RWPE2 (cell line): ENCODE measurements at regions not wholly inside any gene's neighbourhood (a gene's known extent, or its start where the extent isn't known, plus 50 kb on each side); places are given as distances from the start of the nearest gene placed in this dataset.

Experiments
- ATAC-seq: fragments of 200-7000 bp; cut with Tn5 transposase; 3 replicates; pipeline ENCODE4 v1.9.1; 2021; ENCODE audit warnings: low read depth
- DNase-seq: peaks from one replicate; pipeline ENCODE4 v3.0.0-alpha.2; 2020; ENCODE audit warnings: low spot score
- H3K27ac ChIP-seq: fragments of 450-650 bp; 2 replicates; pipeline ENCODE4 v1.5.1; 2017; ENCODE audit warnings: mild to moderate bottlenecking; ENCODE audit not compliant: poor library complexity, severe bottlenecking
- H3K27me3 ChIP-seq: fragments of 250-450 bp; sonication (Bioruptor Pico); 2 replicates; pipeline ENCODE4 v1.5.1; 2021; ENCODE audit warnings: mild to moderate bottlenecking, moderate library complexity; ENCODE audit not compliant: insufficient read depth, poor library complexity, severe bottlenecking
- H3K36me3 ChIP-seq: fragments of 250-450 bp; sonication (Bioruptor Pico); 2 replicates; pipeline ENCODE4 v1.5.1; 2020; ENCODE audit warnings: low read depth, mild to moderate bottlenecking, moderate library complexity
- H3K4me1 ChIP-seq: fragments of 250-450 bp; sonication (Bioruptor Pico); 2 replicates; pipeline ENCODE4 v1.5.1; 2021; ENCODE audit warnings: mild to moderate bottlenecking, moderate library complexity; ENCODE audit not compliant: insufficient read depth, poor library complexity, severe bottlenecking
- H3K4me3 ChIP-seq: fragments of 250-450 bp; sonication (Bioruptor Pico); 2 replicates; pipeline ENCODE4 v1.5.1; 2021; ENCODE audit warnings: mild to moderate bottlenecking, moderate library complexity; ENCODE audit not compliant: severe bottlenecking
- H3K9me3 ChIP-seq: fragments of 250-450 bp; sonication (Bioruptor Pico); 2 replicates; pipeline ENCODE4 v1.5.1; 2021; ENCODE audit warnings: mild to moderate bottlenecking, moderate library complexity; ENCODE audit not compliant: severe bottlenecking
- CTCF ChIP-seq: fragments of 450-650 bp; IDR thresholded peaks from one replicate; pipeline ENCODE4 v1.5.1; 2017; ENCODE audit warnings: mild to moderate bottlenecking, moderate library complexity; ENCODE audit not compliant: poor library complexity, severe bottlenecking

GRCh38 chr13:107881362-107881761 is 334.0 kb downstream of the LIG4 start:
- TF ChIP-seq CTCF, result no peak
- DNase-seq, result no peak
- H3K4me1 ChIP-seq, result no peaks in the 10 kb centered on the region
- no peak overlapping the region for H3K27ac ChIP-seq
- ATAC-seq, result peak; percentile 65
- H3K9me3 ChIP-seq, result peaks cover 16% of the 10 kb centered on the region
- no peaks in the 10 kb centered on the region for H3K27me3 ChIP-seq
- no peak overlapping the region for H3K4me3 ChIP-seq
- no peaks in the 10 kb centered on the region for H3K36me3 ChIP-seq

GRCh38 chr13:107874456-107874855 is 340.9 kb downstream of the LIG4 start:
- no peak for DNase-seq
- no peak for TF ChIP-seq CTCF
- peaks cover 15% of the 10 kb centered on the region for H3K27me3 ChIP-seq

GRCh38 chr13:107873926-107874325 is 341.4 kb downstream of the LIG4 start:
- Histone ChIP-seq H3K27ac (no peak overlapping the region), H3K36me3 (no peaks in the 10 kb centered on the region), H3K4me3 (no peak overlapping the region), H3K9me3 (peaks cover 5% of the 10 kb centered on the region), H3K4me1 (no peaks in the 10 kb centered on the region), H3K27me3 (peaks cover 20% of the 10 kb centered on the region)
- TF ChIP-seq CTCF, result no peak
- no peak for ATAC-seq
- DNase-seq, result no peak

More at GRCh38 chr13:107874456-107874855, 340.9 kb downstream of the LIG4 start:
- H3K36me3 ChIP-seq, result no peaks in the 10 kb centered on the region
- no peak for ATAC-seq
- no peak overlapping the region for H3K27ac ChIP-seq
- peaks cover 4% of the 10 kb centered on the region for H3K9me3 ChIP-seq
- H3K4me1 ChIP-seq, result no peaks in the 10 kb centered on the region
- no peak overlapping the region for H3K4me3 ChIP-seq

GRCh38 chr13:107870400-107870799 is 344.9 kb downstream of the LIG4 start:
- Histone ChIP-seq H3K27ac (no peak overlapping the region), H3K36me3 (no peaks in the 10 kb centered on the region), H3K4me3 (no peak overlapping the region), H3K4me1 (no peaks in the 10 kb centered on the region), H3K9me3 (peaks cover 4% of the 10 kb centered on the region), H3K27me3 (peaks cover 51% of the 10 kb centered on the region)
- no peak for TF ChIP-seq CTCF
- no peak for ATAC-seq
- DNase-seq, result no peak

GRCh38 chr13:107867701-107868661 is 347.4 kb downstream of the LIG4 start:
- Histone ChIP-seq H3K4me3 (peak overlapping the region; percentile 7), H3K9me3 (peaks cover 10% of the 10 kb centered on the region), H3K27ac (no peak overlapping the region), H3K27me3 (peaks cover 61% of the 10 kb centered on the region), H3K36me3 (no peaks in the 10 kb centered on the region), H3K4me1 (no peaks in the 10 kb centered on the region)
- peak; percentile 60 for TF ChIP-seq CTCF
- peak; percentile 58 for ATAC-seq
- DNase-seq, result no peak
